WTC11 (cell line): ENCODE measurements at regions not wholly inside any gene's neighbourhood (a gene's known extent, or its start where the extent isn't known, plus 50 kb on each side); places are given as distances from the start of the nearest gene placed in this dataset.

Experiments used
- ATAC-seq: fragments of 200-7000 bp; cut with Tn5 transposase; 2 replicates; pipeline ENCODE4 v1.10.0; 2021; ENCODE audit warnings: mild to moderate bottlenecking, moderate library complexity
- CTCF ChIA-PET: fragments of 300-600 bp; sonication (Branson Sonifier 250); formaldehyde crosslinking; loops from one replicate; lab custom pipeline; 2021; ENCODE audit warnings: antibody characterized with exemption; lab: Charles Lee
- POLR2A ChIA-PET: fragments of 350-600 bp; sonication (Branson Sonifier 250); formaldehyde crosslinking; loops from one replicate; lab custom pipeline; 2021; ENCODE audit warnings: antibody characterized with exemption; lab: Charles Lee
- DNase-seq: peaks from one replicate; pipeline ENCODE4 v3.0.0; 2021; ENCODE audit warnings: low spot score
- H3K27ac Mint-ChIP-seq: 2 replicates; pipeline ENCODE4 v1.8.0; 2021; ENCODE audit warnings: mixed read lengths
- H3K27me3 Mint-ChIP-seq: 2 replicates; pipeline ENCODE4 v1.8.0; 2021; ENCODE audit warnings: low read depth, mild to moderate bottlenecking, moderate library complexity, mixed read lengths
- H3K36me3 Mint-ChIP-seq: 2 replicates; pipeline ENCODE4 v1.8.0; 2021; ENCODE audit warnings: mixed read lengths
- H3K4me1 Mint-ChIP-seq: 2 replicates; pipeline ENCODE4 v1.8.0; 2022; ENCODE audit warnings: mixed read lengths
- H3K4me3 Mint-ChIP-seq: 2 replicates; pipeline ENCODE4 v1.8.0; 2021; ENCODE audit warnings: mild to moderate bottlenecking, moderate library complexity, mixed read lengths
- H3K9me3 Mint-ChIP-seq: 2 replicates; pipeline ENCODE4 v1.8.0; 2021; ENCODE audit warnings: mixed read lengths
- CREM ChIP-seq: sonication (generic); formaldehyde crosslinking; IDR thresholded peaks from 2 replicates; pipeline ENCODE4 v1.8.1; 2022; ENCODE audit warnings: mild to moderate bottlenecking, missing genetic modification reagents, moderate library complexity
- GABPB1 ChIP-seq: sonication (generic); formaldehyde crosslinking; IDR thresholded peaks from 2 replicates; pipeline ENCODE4 v1.8.1; 2023; ENCODE audit warnings: mild to moderate bottlenecking, missing genetic modification reagents
- GTF2I ChIP-seq: fragments of 250-450 bp; sonication (Bioruptor Pico); conservative IDR thresholded peaks from 2 replicates; pipeline ENCODE4 v1.4.0; 2021; ENCODE audit warnings: mild to moderate bottlenecking
- KAT7 ChIP-seq: sonication (generic); formaldehyde crosslinking; IDR thresholded peaks from 2 replicates; pipeline ENCODE4 v1.8.1; 2023; ENCODE audit warnings: missing genetic modification reagents, mild to moderate bottlenecking, borderline replicate concordance
- MYBL2 ChIP-seq: sonication (generic); formaldehyde crosslinking; IDR thresholded peaks from 2 replicates; pipeline ENCODE4 v1.8.1; 2023; ENCODE audit warnings: mild to moderate bottlenecking, moderate library complexity, missing genetic modification reagents
- NFE2L1 ChIP-seq: sonication (generic); formaldehyde crosslinking; IDR thresholded peaks from 2 replicates; pipeline ENCODE4 v1.8.1; 2023; ENCODE audit warnings: missing genetic modification reagents
- NR2C2 ChIP-seq: sonication (generic); formaldehyde crosslinking; IDR thresholded peaks from 2 replicates; pipeline ENCODE4 v1.8.0; 2022; ENCODE audit warnings: mild to moderate bottlenecking, missing genetic modification reagents
- RELA ChIP-seq: sonication (generic); formaldehyde crosslinking; IDR thresholded peaks from 2 replicates; pipeline ENCODE4 v1.8.1; 2022; ENCODE audit warnings: missing genetic modification reagents, mild to moderate bottlenecking, borderline replicate concordance
- SP1 ChIP-seq: sonication (generic); formaldehyde crosslinking; conservative IDR thresholded peaks from 2 replicates; pipeline ENCODE4 v1.8.1; 2022; ENCODE audit warnings: missing genetic modification reagents
- TEAD1 ChIP-seq: sonication (generic); formaldehyde crosslinking; IDR thresholded peaks from 2 replicates; pipeline ENCODE4 v1.8.0; 2022; ENCODE audit warnings: mild to moderate bottlenecking, missing genetic modification reagents
- TP53 ChIP-seq: sonication (generic); formaldehyde crosslinking; IDR thresholded peaks from 2 replicates; pipeline ENCODE4 v1.8.1; 2023; ENCODE audit warnings: mild to moderate bottlenecking, missing genetic modification reagents
- ZBTB21 ChIP-seq: sonication (generic); formaldehyde crosslinking; IDR thresholded peaks from 2 replicates; pipeline ENCODE4 v1.8.1; 2023; ENCODE audit warnings: mild to moderate bottlenecking, missing genetic modification reagents, borderline replicate concordance
- ZNF317 ChIP-seq: sonication (generic); formaldehyde crosslinking; IDR thresholded peaks from 2 replicates; pipeline ENCODE4 v1.8.1; 2023; ENCODE audit warnings: low read depth, mild to moderate bottlenecking, moderate library complexity, missing genetic modification reagents, borderline replicate concordance
- ZNF416 ChIP-seq: fragments of 250-450 bp; sonication (Bioruptor Pico); IDR thresholded peaks from 2 replicates; pipeline ENCODE4 v1.9.0; 2021; ENCODE audit warnings: mild to moderate bottlenecking, inconsistent platforms
- TF ChIP-seq, protein P1 (sequence below): fragments of 250-450 bp; sonication (Bioruptor Pico); IDR thresholded peaks from 2 replicates; pipeline ENCODE4 v1.9.0; 2021; ENCODE audit warnings: mild to moderate bottlenecking
- TF ChIP-seq, protein P2 (sequence below): sonication (generic); formaldehyde crosslinking; IDR thresholded peaks from 2 replicates; pipeline ENCODE4 v1.8.0; 2022; ENCODE audit warnings: mild to moderate bottlenecking, missing genetic modification reagents
- TF ChIP-seq, protein P3 (sequence below): fragments of 200-600 bp; IDR thresholded peaks from 2 replicates; pipeline ENCODE4 v1.8.0; 2022; ENCODE audit warnings: antibody characterized with exemption
- TF ChIP-seq, protein P4 (sequence below): sonication (generic); formaldehyde crosslinking; IDR thresholded peaks from 2 replicates; pipeline ENCODE4 v1.8.1; 2023; ENCODE audit warnings: mild to moderate bottlenecking, missing genetic modification reagents, moderate library complexity
- TF ChIP-seq, protein P5 (sequence below): sonication (generic); formaldehyde crosslinking; IDR thresholded peaks from 2 replicates; pipeline ENCODE4 v1.8.1; 2022; ENCODE audit warnings: low read depth, mild to moderate bottlenecking, moderate library complexity, missing genetic modification reagents, borderline replicate concordance
- TF ChIP-seq, protein P6 (sequence below): sonication (generic); formaldehyde crosslinking; IDR thresholded peaks from 2 replicates; pipeline ENCODE4 v1.8.1; 2023; ENCODE audit warnings: mild to moderate bottlenecking, missing genetic modification reagents

DNA sequence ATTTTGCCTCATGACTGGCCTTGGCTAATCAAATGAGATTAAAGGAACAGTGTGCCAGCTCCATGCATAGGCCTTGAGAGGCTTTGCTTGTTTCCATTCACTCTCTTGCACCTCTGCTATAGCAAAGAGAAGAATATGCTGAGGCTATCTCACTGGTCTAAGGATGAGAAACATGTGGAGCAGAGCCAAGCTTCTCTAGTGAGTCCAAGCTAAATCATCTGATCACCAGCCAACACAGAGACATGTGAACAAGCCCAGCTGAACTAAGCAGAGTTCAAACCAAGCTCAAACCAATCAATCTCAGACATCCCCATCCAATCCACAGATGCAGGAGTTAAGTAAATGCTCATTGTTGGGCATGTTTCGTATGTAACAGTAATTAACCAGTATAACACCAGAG, 69.4 kb upstream of the API5 start:
- DNase-seq: no peak
- Mint-ChIP-seq H3K9me3 (peaks cover 5% of the 10 kb centered on the region), H3K4me1 (no peaks in the 10 kb centered on the region), H3K27me3 (peaks cover 11% of the 10 kb centered on the region), H3K4me3 (no peak overlapping the region), H3K36me3 (no peaks in the 10 kb centered on the region), H3K27ac (no peak overlapping the region)
- TF ChIP-seq SP1 (CRISPR knock-in tag) (no peak), NR2C2 (CRISPR knock-in tag) (no peak), GTF2I (no peak), ZNF416 (CRISPR knock-in tag) (no peak)
- POLR2A ChIA-PET: no interaction called here
- CTCF ChIA-PET: interaction anchor here (0.5 kb wide), 1 partner anchor 532 kb away, joined by 5 read pairs; no protein-coding TSS in a partner anchor
- no peak for ATAC-seq

DNA sequence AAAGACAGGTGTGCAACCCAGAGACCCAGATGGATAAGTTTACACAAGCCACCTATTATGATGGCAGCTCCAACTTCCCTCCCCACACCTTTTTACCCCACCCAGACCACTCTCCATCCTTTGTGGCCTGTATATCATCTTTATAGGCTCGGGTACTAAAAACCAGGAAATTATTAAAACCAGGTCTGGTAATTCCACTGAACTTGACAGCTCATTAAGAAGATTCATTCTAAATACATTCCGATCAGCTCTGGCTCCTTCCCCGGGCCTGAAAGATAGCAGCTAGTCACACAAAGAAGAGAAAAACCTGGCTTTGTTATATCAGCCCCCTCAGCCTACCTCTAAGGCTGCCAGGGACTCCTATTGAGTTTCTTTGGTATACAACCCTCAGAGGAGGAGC, 67.9 kb upstream of the API5 start:
- CTCF ChIA-PET: interaction anchor here (0.9 to 1.3 kb wide), 2 partner anchors 35 to 38 kb away, joined by 3 to 6 read pairs; no protein-coding TSS in a partner anchor
- H3K9me3 Mint-ChIP-seq: no peaks in the 10 kb centered on the region

More for the DNA sequence above, 67.9 kb upstream of the API5 start:
- peaks cover 2% of the 10 kb centered on the region; the same call in 1 of the 2 replicates for H3K27me3 Mint-ChIP-seq
- no peak for ATAC-seq
- no peak overlapping the region for H3K4me3 Mint-ChIP-seq
- no peak for DNase-seq
- no peak overlapping the region for H3K27ac Mint-ChIP-seq
- no peaks in the 10 kb centered on the region for H3K36me3 Mint-ChIP-seq
- POLR2A ChIA-PET: no interaction called here
- TF ChIP-seq TP53 (CRISPR knock-in tag): no peak
- no peak for TF ChIP-seq NFE2L1 (CRISPR knock-in tag)
- TF ChIP-seq, protein P1, sequence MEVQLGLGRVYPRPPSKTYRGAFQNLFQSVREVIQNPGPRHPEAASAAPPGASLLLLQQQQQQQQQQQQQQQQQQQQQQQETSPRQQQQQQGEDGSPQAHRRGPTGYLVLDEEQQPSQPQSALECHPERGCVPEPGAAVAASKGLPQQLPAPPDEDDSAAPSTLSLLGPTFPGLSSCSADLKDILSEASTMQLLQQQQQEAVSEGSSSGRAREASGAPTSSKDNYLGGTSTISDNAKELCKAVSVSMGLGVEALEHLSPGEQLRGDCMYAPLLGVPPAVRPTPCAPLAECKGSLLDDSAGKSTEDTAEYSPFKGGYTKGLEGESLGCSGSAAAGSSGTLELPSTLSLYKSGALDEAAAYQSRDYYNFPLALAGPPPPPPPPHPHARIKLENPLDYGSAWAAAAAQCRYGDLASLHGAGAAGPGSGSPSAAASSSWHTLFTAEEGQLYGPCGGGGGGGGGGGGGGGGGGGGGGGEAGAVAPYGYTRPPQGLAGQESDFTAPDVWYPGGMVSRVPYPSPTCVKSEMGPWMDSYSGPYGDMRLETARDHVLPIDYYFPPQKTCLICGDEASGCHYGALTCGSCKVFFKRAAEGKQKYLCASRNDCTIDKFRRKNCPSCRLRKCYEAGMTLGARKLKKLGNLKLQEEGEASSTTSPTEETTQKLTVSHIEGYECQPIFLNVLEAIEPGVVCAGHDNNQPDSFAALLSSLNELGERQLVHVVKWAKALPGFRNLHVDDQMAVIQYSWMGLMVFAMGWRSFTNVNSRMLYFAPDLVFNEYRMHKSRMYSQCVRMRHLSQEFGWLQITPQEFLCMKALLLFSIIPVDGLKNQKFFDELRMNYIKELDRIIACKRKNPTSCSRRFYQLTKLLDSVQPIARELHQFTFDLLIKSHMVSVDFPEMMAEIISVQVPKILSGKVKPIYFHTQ (CRISPR knock-in tag): no peak
- no peak for TF ChIP-seq ZNF317 (CRISPR knock-in tag)
- TF ChIP-seq, protein P2, sequence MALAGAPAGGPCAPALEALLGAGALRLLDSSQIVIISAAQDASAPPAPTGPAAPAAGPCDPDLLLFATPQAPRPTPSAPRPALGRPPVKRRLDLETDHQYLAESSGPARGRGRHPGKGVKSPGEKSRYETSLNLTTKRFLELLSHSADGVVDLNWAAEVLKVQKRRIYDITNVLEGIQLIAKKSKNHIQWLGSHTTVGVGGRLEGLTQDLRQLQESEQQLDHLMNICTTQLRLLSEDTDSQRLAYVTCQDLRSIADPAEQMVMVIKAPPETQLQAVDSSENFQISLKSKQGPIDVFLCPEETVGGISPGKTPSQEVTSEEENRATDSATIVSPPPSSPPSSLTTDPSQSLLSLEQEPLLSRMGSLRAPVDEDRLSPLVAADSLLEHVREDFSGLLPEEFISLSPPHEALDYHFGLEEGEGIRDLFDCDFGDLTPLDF (CRISPR knock-in tag): no peak
- no peak for TF ChIP-seq ZBTB21
- TF ChIP-seq CREM (CRISPR knock-in tag): no peak
- no peak for TF ChIP-seq GABPB1 (CRISPR knock-in tag)
- TF ChIP-seq, protein P3, sequence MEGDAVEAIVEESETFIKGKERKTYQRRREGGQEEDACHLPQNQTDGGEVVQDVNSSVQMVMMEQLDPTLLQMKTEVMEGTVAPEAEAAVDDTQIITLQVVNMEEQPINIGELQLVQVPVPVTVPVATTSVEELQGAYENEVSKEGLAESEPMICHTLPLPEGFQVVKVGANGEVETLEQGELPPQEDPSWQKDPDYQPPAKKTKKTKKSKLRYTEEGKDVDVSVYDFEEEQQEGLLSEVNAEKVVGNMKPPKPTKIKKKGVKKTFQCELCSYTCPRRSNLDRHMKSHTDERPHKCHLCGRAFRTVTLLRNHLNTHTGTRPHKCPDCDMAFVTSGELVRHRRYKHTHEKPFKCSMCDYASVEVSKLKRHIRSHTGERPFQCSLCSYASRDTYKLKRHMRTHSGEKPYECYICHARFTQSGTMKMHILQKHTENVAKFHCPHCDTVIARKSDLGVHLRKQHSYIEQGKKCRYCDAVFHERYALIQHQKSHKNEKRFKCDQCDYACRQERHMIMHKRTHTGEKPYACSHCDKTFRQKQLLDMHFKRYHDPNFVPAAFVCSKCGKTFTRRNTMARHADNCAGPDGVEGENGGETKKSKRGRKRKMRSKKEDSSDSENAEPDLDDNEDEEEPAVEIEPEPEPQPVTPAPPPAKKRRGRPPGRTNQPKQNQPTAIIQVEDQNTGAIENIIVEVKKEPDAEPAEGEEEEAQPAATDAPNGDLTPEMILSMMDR: no peak
- no peak for TF ChIP-seq RELA (CRISPR knock-in tag)
- no peak for TF ChIP-seq TEAD1 (CRISPR knock-in tag)
- no peak for TF ChIP-seq KAT7 (CRISPR knock-in tag)
- TF ChIP-seq, protein P4, sequence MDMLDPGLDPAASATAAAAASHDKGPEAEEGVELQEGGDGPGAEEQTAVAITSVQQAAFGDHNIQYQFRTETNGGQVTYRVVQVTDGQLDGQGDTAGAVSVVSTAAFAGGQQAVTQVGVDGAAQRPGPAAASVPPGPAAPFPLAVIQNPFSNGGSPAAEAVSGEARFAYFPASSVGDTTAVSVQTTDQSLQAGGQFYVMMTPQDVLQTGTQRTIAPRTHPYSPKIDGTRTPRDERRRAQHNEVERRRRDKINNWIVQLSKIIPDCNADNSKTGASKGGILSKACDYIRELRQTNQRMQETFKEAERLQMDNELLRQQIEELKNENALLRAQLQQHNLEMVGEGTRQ: no peak
- no peak for TF ChIP-seq MYBL2 (CRISPR knock-in tag)
- TF ChIP-seq, protein P5, sequence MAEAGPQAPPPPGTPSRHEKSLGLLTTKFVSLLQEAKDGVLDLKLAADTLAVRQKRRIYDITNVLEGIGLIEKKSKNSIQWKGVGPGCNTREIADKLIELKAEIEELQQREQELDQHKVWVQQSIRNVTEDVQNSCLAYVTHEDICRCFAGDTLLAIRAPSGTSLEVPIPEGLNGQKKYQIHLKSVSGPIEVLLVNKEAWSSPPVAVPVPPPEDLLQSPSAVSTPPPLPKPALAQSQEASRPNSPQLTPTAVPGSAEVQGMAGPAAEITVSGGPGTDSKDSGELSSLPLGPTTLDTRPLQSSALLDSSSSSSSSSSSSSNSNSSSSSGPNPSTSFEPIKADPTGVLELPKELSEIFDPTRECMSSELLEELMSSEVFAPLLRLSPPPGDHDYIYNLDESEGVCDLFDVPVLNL (CRISPR knock-in tag): no peak
- TF ChIP-seq, protein P6, sequence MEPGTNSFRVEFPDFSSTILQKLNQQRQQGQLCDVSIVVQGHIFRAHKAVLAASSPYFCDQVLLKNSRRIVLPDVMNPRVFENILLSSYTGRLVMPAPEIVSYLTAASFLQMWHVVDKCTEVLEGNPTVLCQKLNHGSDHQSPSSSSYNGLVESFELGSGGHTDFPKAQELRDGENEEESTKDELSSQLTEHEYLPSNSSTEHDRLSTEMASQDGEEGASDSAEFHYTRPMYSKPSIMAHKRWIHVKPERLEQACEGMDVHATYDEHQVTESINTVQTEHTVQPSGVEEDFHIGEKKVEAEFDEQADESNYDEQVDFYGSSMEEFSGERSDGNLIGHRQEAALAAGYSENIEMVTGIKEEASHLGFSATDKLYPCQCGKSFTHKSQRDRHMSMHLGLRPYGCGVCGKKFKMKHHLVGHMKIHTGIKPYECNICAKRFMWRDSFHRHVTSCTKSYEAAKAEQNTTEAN (CRISPR knock-in tag): no peak
- H3K4me1 Mint-ChIP-seq: no peaks in the 10 kb centered on the region
